HG03378 (cell line): ENCODE measurements at regions not wholly inside any gene's neighbourhood (a gene's known extent, or its start where the extent isn't known, plus 50 kb on each side); places are given as distances from the start of the nearest gene placed in this dataset.

Experiments
- ATAC-seq: cut with Tn5 transposase; IDR thresholded peaks from one replicate; pipeline ENCODE4 v1.9.1; 2021; ENCODE audit warnings: mild to moderate bottlenecking, moderate library complexity; ENCODE audit not compliant: unreplicated experiment

DNA sequence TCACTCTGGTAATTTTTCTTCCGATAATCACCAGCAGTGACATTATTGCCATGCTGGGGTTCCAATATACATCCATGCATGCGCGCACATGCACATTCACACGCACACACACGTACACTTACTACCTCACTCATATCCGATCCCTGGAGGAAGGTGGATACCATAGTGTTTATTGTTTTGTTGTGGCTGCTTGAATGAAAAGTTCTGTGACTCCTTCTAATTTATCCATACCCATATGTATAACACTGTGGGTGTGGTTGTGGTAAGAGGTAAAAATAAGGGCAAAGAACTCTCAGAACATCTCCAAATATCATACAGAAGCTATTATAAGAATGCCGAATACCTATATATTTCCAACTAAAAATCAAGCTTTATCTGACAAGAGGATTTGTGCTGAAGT lies 407.8 kb upstream of the PODXL start:
- no peak for ATAC-seq

DNA sequence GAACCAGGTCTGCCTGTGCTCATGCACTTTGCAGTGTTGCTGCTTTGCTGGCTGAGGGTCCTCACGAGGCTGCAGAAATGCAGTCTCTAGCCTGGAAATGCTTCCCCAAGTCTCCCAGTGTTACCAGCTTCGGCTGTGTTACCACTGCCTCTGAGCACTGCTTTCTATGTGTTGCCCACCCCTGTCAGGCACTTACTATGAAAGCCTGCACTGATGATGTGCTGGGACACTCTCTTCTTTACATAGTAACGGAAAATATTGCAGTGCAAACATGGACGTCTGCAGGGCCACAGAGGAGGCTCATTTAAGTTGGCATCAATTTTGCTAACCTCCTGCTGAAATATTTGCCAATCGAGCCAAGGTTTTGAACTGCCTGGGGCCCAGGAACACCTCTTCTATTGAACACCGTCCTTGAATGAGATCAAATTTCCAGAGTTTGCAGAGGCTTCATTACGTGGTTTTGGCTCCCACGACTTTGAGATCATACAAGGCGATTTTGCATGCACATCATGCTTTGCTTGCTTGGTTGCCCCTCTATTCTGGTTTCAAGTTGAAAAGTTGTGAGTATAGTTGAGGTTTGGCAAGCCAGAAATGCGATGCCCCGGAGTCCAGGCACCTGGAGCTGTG lies 404.7 kb upstream of the PODXL start:
- no peak for ATAC-seq

DNA sequence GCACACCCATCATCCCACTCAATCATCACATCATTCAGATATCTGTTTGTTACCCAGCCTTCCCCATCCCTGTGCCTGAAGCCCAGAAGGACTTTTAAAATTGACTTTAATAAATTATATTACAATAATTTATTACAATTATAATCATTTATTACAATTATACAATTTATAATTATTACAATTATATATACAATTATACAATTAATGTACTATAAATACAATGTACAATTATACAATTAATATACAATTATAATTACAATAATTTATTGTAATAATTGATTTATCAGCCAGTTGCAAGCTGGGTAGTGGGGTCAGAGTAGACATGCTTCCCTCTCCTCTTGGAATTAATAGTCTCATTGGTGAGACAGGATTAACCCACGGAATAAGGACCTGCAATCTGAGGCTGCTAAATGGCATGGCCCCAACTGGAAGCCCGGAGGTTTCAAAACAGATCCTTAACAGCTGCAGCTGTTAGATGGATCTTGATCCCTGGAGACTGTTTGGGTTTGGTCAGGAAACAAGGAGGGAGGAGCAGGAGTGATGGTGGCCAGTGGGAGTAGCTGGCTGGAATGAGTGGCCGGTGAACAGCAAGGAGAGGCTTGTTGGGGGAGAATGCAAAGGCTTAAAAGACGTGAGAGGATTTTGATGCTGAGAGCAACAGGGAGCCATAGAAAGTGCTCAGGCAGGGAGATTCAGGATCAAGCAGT lies 402.8 kb upstream of the PODXL start:
- no peak for ATAC-seq

DNA sequence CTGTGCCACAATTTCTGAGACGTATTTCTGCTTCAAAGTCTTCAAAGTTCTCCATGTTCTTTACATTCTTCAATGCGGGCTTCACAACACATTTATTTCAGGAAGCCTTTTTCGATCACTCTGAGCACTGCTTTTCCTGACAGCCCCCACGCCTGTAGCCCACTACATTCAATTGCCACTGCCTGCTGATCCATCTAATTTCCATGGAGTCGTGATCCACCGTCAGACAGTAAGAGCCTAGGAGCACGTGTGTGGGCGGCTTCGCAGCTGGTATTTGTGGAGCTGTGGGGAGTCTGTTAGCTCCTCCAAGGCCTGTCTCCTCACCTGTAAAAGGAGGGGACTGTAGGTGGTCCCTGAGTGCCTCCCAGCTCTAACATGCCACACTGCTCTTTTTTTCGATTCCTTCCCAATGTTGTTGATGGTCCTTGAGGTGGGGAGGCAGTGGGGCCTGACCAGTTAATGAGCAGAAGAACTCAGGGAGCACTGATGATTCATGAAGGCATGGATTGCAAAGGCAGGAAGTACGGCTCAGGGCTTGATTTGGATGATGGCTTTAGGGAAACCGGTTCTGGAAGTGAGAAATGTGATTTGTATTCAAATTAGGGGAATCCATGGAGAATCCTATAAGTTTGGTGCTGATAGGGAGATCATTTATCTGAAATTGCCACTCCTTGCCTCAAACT lies 401.1 kb upstream of the PODXL start:
- ATAC-seq: no peak

DNA sequence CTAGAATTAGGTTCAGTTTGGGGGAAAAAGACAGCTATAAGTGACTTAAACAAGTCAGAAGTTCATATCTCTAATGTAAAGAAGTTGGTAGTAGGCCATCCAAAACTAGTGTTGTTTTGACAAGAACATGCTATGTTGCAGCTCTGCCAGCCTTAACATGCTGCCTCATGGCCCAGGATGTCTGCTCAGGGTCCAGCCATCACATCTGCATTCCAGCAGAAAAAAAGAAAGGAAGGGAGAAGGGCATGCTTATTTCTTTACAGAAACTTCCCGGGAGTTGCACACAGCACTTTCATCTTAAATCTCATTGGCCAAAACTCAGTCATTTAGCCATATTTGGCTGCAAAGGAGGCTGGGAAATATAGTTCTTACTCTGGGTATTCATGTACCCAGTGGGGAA lies 400.4 kb upstream of the PODXL start:
- no peak for ATAC-seq

DNA sequence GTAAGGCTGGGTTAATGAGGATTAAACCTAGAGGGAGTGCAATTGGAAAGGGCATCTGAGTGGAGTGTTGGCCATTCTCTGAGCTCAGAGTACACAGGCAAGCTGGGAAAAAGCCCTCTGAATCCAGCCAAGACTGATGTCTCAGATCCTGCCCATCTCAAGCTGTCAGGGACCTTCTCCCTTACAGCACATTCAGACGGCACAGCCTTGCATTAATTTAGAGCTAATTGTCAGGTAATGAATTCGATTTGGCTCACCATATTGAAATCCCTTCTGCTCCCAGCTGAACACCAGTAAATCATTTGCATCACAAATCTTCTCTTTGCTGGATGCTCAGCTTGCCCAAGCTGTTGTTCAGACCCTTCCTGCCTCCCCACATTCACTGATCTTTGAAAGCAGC lies 399.3 kb upstream of the PODXL start:
- ATAC-seq: no peak

DNA sequence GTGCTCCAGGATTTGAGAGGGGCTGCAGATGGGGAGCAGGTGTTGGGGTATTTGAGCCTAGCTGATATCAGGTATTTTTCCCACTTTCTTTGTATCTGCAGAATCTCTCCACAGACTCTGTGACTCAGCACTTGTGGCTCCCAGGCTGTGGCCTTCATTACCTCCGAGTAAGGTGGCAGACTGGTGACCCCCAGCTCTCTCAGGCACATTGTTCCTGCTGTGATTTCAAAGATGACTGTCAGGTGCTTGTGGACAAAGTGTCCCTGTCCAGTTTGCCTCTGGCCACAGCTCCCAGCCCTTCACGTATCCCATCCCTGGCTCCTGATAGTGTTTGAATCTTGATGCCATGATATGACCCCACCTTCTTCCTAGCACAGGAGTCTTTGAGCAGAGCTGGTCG lies 396.8 kb upstream of the PODXL start:
- no peak for ATAC-seq

DNA sequence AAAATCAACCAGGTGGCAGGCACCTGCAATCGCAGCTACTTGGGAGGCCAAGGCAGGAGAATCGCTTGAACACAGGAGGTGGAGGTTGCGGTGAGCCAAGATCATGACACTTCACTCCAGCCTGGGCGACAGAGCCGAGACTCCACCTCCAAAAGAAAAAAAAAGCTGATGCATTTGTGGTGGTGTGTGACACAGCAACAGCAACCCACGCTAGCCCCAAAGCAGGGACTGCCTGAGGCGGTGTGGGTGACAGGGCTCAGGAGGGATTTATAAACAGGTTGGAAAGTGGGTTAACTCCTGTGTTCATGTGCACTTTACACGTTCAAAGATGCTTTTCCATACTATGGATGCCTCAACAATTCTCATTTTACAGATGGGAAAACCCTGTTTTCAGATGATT lies 395.9 kb upstream of the PODXL start:
- ATAC-seq: no peak

DNA sequence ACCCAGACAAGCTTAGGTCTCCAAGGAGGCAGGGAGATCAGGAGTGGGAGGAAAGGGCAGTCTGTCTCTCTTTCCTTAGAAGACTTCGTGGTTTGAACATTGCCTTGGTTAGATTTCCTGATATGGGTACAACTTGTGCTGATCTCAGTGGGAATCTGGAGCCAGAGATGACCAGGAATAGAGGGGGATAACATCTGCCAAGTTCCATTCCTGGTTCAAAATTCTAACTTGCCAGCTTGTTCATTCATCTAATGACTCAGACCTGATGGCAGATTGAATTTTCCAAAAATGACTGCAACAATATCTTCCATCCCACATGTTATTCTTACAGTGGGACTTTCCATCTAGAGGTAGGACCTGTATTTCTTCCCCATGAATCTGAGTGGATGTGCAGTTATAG lies 394.3 kb upstream of the PODXL start:
- no peak for ATAC-seq

DNA sequence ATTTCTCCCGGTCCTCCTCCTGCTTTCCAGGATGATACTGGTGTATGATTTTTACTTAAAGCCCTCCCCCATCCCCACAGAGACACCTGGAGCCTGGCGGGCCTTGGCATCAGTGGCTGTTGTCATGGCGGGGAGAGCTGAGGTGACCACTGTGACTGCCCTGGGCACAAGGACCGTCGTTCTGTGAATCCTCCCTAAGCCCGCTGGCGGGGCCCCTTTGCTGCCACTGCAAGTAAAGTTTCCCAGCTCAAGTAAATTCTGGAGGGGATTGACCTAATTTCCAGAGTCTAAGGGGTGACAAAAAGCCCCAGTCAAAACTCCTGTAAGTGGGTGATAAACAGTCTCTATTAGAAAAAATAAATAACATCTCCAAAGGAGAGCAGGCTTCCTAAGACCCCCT lies 393.2 kb upstream of the PODXL start:
- ATAC-seq: no peak

DNA sequence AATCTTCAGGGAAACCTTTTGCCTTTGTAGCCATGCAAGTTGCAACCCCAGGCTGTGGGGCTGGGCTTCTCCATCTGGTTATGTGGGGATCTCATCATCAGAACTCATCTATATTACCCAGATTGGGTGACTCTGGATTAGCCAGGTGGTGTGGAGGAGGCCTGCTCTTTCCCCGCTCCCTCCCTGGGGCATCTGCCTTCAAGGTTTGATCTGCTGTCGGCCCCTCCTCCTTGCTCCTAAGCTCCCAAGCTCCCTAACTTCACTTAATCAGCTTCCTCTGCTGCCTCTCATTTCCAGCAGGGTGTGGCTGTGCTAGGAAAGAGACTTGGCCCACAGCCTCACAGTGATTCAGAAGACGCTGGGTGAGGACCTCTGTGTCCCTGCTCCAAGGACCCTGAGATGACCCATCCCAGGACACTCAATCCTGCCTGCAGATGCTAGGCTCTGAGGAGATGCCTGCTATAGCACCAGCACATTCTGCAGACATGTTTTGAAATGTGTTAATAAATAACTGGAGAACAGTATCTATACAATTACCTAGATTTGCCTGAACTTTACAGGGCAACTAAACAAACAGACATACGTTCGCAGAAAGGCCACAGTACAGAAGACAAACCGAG lies 392.1 kb upstream of the PODXL start:
- ATAC-seq: no peak

DNA sequence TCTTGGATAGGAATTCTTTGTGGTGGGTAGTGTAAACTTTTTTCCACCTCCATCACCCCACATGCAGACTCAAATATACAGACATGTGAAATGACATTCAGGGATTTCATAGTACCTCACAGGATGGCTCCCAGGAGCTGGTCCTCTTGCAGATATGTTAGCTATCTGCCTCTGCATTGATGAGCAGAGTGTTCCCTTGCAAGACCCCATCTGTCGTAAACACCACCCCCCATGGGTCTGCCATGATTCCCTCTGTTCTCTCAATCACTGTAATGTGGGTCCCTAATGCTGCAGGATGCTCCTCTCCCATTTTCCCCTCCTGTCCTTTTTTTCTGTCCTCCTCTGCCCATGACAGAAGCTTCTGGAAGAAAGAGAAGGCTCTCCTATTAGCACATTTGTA lies 391.2 kb upstream of the PODXL start:
- no peak for ATAC-seq

DNA sequence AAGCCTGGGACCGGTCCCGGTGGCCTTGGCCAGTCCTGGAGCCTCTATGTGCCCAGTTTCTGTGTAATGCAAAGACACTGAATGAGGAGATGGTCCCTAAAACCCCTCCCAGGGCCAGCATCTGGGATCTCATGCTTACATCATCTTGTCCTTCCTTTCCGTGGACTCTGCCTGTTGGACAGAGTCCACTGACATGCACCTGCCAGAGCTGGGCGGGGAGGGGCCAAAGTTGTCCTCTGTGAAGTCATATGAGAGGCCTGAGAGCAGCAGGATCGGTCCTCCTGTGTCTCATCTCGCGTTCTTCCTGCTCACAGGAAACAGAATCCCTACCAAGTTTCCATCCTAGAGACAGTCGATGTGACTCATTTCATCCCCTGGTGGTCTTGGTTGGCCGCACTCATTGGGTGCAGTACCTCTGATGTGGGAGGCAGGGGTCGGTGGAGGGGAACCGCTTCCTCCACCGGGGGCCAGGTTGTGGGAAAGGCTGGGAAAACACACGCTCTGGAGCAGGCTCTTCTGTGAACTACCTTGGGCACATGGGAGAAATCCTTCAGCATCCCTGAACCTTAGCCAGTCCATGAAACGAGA lies 389.6 kb upstream of the PODXL start:
- no peak for ATAC-seq

DNA sequence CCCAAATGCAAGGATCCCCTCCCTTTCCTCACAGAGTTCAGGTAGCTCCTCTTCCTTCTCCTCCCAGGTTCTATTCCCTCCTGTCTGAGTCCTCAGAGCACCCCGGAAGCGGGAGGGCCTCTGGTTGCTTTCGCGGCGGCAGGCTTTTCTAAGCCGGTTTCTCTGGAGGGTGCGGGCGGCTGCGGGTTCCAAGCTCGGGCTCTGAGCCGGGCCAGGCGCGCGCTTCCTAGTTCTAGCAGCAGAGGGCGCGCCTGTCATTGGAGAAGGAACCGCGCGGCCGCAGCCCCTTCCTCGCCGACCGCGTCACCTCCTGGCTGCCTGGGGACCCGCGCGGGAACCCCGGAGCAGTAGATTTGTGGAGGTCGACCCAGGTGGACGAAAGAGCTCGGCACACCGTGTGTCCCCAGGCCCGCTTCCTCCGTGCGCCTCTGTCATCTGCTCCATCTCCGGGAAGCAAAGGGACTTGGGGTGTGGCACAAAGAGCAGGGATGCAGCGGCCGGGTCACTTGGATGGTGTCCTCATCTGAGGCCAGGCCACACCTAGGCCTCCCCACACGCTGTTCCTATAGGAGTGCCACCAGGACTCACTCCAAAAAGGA lies 389.0 kb upstream of the PODXL start:
- ATAC-seq: no peak

DNA sequence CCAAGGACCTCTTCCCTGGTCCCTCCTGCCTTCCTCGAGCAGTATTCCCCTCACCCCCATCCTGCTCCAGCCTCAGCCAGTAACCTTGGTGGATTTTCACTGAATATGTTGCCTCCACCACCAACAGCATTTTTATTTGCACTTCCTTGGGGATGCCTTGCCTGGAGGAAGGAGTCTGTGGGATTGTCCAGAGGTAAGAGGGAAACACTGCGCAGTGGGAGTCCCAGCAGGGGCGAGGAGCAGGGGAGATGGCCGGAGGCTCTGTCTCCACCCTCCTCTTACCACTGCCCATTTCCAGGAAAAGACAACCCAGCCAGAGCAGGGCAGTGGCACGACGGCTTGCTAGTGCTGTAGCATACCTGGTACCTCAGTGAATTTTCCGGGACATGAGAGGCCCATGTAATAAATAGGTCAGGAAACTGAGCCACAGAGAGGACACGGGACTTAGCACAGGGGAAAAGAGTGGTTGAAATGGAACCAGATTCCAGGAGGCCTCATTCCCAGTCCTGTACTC lies 388.2 kb upstream of the PODXL start:
- ATAC-seq: no peak

DNA sequence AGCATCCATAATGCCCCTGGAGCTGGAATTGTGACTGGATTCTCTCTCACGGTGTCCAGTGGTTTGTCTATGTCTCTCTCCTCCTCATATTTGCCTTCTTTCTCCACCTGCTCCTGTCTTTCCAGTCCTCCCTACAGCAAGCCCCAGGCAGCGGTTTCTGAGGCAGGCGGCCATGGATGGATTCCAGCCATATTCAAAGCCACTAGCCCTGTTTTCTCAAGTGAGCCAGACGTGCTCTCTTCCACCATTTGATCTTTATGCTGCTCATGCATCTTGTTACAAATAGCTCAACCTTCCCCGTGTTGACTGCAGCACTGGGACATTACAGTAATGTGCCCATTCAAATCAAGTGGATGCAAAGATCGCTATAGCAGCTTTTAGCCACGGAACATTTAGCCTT lies 387.2 kb upstream of the PODXL start:
- ATAC-seq: no peak

DNA sequence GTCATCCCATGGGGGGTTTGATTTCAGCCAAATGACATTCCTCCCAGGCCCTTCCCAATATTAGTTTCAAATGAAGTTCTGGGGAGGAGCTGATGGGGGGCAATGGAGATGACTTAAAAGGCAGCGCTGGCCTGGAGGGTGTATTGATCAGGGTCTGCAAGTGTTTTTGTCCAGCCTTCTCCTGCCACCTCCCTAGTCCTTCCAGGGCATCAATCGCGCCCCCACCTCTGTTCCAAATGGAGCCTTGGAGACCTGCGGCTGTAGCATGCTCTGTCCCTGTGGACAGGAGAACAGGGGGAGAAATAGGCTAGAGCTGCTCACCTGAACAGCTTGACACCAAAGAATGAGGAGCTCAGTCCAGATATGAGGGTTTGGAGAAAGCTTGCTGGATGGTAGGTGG lies 386.8 kb upstream of the PODXL start:
- no peak for ATAC-seq

DNA sequence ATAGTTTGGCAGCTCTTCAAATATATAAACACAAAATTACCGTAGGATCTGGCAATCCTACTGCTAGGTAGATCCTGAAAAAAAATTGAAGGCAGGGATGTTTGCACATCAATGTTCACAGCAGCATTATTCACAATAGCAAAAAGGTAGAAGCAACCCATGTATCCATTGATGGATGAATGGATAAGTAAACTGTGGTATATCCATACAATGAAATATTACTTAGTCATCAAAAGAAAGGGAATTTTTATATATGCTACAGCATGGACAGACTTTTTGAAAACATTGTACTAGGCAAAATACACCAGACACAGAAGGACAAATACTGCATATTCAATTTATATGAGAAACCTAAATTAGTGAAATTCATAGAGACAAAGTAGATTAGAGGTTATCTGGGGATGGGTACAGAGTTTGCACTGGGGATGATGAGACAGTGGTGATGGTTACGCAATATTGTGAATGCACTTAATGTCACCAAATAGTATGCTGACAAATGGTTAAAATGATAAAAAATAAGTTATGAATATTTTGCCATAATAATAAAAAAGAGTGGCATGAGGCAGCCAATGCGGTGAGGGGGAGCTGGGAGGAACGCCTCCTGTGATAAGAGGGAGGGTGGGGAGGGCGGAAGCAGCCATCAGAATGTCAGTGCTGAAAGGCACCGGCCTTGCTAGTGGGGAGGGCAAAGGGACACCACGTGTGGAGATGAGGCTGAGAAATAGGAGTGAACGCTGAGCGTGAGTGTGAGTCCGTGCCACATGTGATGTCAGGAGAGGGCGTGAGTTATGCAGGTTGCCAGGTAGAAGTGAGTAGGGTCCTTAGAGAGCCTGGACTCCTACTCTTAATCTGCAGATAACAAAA lies 386.1 kb upstream of the PODXL start:
- no peak for ATAC-seq

DNA sequence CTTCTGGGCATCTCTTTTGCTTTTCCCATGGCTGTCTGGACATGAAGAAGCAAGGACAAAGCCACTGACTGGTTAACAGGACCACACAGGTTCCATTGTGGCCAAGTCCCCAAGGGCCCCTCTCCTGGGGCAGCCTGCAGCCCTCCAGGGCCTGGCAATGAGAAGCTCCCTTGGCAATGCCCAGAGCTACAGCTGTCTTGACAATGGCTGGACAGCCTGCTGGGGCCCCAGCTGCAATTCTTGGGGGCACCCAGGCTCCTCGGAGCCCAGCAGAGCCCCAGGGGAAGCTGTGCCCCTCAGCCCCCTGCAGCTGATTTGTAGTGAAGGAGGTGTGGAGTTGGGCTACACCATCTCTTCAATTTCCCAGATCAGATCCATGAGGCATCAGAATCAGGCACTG lies 384.9 kb upstream of the PODXL start:
- no peak for ATAC-seq

DNA sequence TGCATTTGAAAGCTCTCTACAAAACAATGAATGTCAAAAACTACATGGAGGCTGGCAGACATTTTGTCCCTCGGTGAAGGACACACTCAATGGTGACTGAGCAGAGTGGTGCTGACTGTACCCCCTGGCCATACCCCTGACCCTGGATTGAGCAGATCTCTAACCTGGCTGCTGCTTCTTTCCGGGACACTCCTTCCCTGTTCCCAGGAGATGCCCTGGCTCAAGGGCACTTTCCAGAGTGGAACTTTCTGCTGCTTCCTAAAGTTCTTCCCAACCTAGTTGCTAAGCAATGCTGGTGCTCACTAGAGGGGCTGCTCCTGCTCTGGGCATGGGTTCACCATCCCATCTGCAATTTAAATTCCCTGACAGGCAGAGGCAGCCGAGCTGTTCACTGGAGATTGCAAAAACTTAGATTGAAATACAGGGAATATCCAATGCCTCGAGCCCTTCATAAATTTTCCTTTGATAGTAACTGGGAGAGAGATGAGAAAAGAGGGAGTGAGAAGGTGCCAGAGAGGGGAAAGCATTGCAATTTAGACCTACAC lies 384.3 kb upstream of the PODXL start:
- no peak for ATAC-seq
